H1 (cell line): ENCODE measurements at regions not wholly inside any gene's neighbourhood (a gene's known extent, or its start where the extent isn't known, plus 50 kb on each side); places are given as distances from the start of the nearest gene placed in this dataset.

Experiments
- CHD7 ChIP-seq: fragments of 300-600 bp; sonication (generic); IDR thresholded peaks from 2 replicates; pipeline ENCODE4 v1.7.1; 2012; ENCODE audit warnings: low read length, moderate library complexity, mild to moderate bottlenecking, inconsistent platforms; ENCODE audit not compliant: insufficient replicate concordance
- CTCF ChIP-seq, 3 experiments: IDR thresholded peaks; 1 replicate in 2 of 3; 2 replicates in 1 of 3; pipeline versions ENCODE4 v1.5.1 to v1.6.1; 2011; ENCODE audit warnings: low read length in 3 of 3, mild to moderate bottlenecking in 3 of 3, inconsistent platforms in 2 of 3, low read depth in 1 of 3, moderate library complexity in 1 of 3; ENCODE audit not compliant: insufficient read depth in 1 of 3; ENCODE audit errors: control extremely low read depth in 1 of 3

- TF ChIP-seq CHD7 (no peak), CTCF (IDR thresholded peaks at IDR 0.05; ENCODE audit: control extremely low read depth in 1 of 3, insufficient read depth in 1 of 3, low read depth in 1 of 3, low read length in 3 of 3) (no peak)
Measured at GRCh38 chr1:193311226-193311948, 125.0 kb upstream of the B3GALT2 start (continued).
